Activated T-cell treated with anti-CD3 and anti-CD28 coated beads, Interleukin-2, amount 50 U/mL, for 4 hours (primary cell): ENCODE measurements at regions not wholly inside any gene's neighbourhood (a gene's known extent, or its start where the extent isn't known, plus 50 kb on each side); places are given as distances from the start of the nearest gene placed in this dataset.
"Not testable (repeated sequence)": the region's sequence is repeated elsewhere in the genome, so short reads cannot be mapped to it uniquely, and the experiment has no call there.

Experiments used
- ATAC-seq, 2 donors: fragments of 200-7000 bp; cut with Tn5 transposase; one replicate each; pipeline ENCODE4 v1.10.0; 2021
- DNase-seq: peaks from one replicate; pipeline ENCODE4 v3.0.0-alpha.2; 2020
- H3K27me3 Mint-ChIP-seq: one replicate; pipeline ENCODE4 v1.8.0; 2021; ENCODE audit warnings: low read depth, mixed read lengths
- H3K36me3 Mint-ChIP-seq: one replicate; pipeline ENCODE4 v1.8.0; 2022; ENCODE audit warnings: mixed read lengths; ENCODE audit not compliant: insufficient read depth
- H3K4me1 Mint-ChIP-seq: one replicate; pipeline ENCODE4 v1.8.0; 2021; ENCODE audit warnings: low read depth, mixed read lengths
- H3K4me3 Mint-ChIP-seq: one replicate; pipeline ENCODE4 v1.8.0; 2021; ENCODE audit warnings: mild to moderate bottlenecking, moderate library complexity, mixed read lengths
- H3K9me3 Mint-ChIP-seq: one replicate; pipeline ENCODE4 v1.8.0; 2021; ENCODE audit warnings: mixed read lengths

DNA sequence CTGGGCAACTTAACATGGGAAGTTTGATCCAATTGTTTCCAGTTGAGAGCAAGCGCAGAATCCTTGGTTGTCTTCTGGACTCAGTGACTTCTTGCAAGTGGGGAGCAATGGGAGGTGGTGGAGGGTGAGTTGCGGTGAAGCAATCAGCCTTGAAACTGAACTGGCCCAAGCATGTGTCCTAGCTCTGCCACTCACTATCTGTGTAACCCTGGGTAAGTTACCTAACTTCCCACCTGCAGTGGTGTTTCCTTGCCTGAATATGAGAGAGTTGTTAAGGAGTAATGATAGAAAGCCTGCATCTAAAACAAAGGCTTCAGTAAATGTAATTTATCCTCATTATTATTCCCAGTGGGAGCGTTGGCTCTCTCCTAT is 132.5 kb upstream of the NFIA start:
- no peak for DNase-seq
- H3K4me1 Mint-ChIP-seq, result no peaks in the 10 kb centered on the region
- H3K36me3 Mint-ChIP-seq, result no peaks in the 10 kb centered on the region
- no peak for ATAC-seq
- H3K9me3 Mint-ChIP-seq, result peaks cover 3% of the 10 kb centered on the region
- H3K27me3 Mint-ChIP-seq, result peaks cover 7% of the 10 kb centered on the region
- H3K4me3 Mint-ChIP-seq, result no peak overlapping the region

DNA sequence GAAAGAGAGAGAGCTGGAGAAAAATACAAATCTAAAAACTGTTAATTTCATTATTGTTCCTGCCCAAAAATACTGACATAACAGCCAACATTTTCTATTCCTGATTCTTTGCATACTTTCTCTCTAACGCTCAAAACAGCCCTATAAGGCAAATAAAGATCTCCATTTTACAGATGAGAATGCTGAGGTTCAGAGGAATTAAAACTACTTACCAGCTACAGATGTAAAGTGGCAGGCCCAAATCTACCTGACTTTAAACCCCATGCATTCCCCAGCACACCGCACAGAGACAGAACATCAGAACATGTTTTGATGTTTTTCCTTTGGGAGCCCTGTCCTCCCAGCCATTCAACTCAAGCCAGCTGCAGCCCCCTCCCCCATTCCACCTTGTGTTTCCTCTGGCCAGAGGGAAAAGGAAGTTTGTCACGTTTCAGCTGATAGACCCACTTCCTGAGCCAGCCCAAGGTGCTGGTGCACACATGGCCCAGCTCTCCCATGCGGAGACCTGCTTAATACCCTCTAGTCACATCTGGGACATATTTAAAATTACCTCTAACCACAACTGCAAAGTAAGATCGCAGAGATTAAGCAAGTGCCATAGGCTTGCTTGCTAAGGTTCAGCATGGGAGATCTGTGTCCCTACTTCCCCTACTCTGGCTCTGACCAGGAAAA is 133.1 kb upstream of the NFIA start:
- ATAC-seq, result no peak
- Mint-ChIP-seq H3K36me3 (no peaks in the 10 kb centered on the region), H3K9me3 (no peaks in the 10 kb centered on the region), H3K27me3 (peaks cover 7% of the 10 kb centered on the region), H3K4me1 (no peaks in the 10 kb centered on the region), H3K4me3 (no peak overlapping the region)
- DNase-seq, result no peak

DNA sequence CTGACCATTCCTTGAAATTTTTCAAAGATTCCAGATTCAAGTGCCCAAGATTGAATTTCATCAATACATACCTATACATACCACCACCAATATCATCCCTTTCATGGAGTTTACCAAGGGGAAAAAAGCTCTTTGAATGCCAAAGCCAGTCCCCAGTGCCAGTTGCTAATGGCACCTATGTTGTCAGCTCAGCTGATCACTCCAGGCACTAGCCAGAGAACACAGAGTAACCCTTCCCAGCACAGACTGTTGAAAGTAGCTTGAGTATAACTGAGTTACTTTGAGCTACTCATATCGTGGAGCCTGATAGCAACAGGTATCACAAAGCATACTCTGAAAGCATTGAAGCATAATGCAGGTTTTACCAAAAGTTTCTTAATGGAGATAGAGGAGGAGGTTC is 133.9 kb upstream of the NFIA start:
- no peak for ATAC-seq
- Mint-ChIP-seq H3K4me1 (no peaks in the 10 kb centered on the region), H3K9me3 (no peaks in the 10 kb centered on the region), H3K36me3 (no peaks in the 10 kb centered on the region), H3K27me3 (peaks cover 7% of the 10 kb centered on the region), H3K4me3 (no peak overlapping the region)
- DNase-seq, result no peak

GRCh38 chr1:60947367-60947766 is 135.0 kb upstream of the NFIA start:
- no peaks in the 10 kb centered on the region for H3K9me3 Mint-ChIP-seq
- ATAC-seq (no peak), DNase-seq (no peak)
- H3K36me3 Mint-ChIP-seq, result no peaks in the 10 kb centered on the region
- H3K4me3 Mint-ChIP-seq, result no peak overlapping the region
- peaks cover 6% of the 10 kb centered on the region for H3K27me3 Mint-ChIP-seq
- no peaks in the 10 kb centered on the region for H3K4me1 Mint-ChIP-seq

- Mint-ChIP-seq H3K4me3 (no peak overlapping the region), H3K9me3 (no peaks in the 10 kb centered on the region), H3K27me3 (no peaks in the 10 kb centered on the region), H3K36me3 (no peaks in the 10 kb centered on the region), H3K4me1 (no peaks in the 10 kb centered on the region)
- ATAC-seq, result no peak
- DNase-seq, result no peak
Measured at GRCh38 chr1:60942896-60943638, 139.3 kb upstream of the NFIA start.

GRCh38 chr1:60942291-60942690 is 140.1 kb upstream of the NFIA start:
- no peak overlapping the region for H3K4me3 Mint-ChIP-seq

GRCh38 chr1:60940685-60941084 is 141.7 kb upstream of the NFIA start:
- DNase-seq, H3K4me3 Mint-ChIP-seq, H3K36me3 Mint-ChIP-seq, ATAC-seq, H3K4me1 Mint-ChIP-seq, H3K9me3 Mint-ChIP-seq, H3K27me3 Mint-ChIP-seq: not testable (repeated sequence)

More at GRCh38 chr1:60942291-60942690, 140.1 kb upstream of the NFIA start:
- DNase-seq, result no peak
- no peaks in the 10 kb centered on the region for H3K9me3 Mint-ChIP-seq
- no peaks in the 10 kb centered on the region for H3K4me1 Mint-ChIP-seq
- H3K27me3 Mint-ChIP-seq, result no peaks in the 10 kb centered on the region
- H3K36me3 Mint-ChIP-seq, result no peaks in the 10 kb centered on the region
- no peak for ATAC-seq

DNA sequence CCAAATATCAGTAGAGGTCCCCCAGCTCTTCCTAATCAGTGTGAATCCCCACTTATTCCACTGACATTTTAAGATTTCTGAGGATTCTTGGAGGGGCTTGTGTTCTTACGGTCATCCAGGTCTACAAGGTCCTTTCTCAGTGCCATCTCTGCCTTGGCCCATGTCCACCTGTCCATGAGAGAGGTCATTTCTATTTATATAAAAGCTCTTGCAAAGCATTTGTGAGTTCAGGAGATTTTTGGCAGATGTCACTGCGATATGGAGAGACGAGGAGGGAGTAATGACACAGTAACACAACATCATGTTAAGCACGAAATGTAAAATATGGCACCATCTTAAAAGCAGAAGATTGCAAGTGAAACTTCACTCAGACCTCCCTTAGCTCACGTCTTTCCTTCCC is 144.6 kb upstream of the NFIA start:
- Mint-ChIP-seq H3K4me1 (no peaks in the 10 kb centered on the region), H3K9me3 (no peaks in the 10 kb centered on the region), H3K27me3 (peaks cover 3% of the 10 kb centered on the region), H3K4me3 (no peak overlapping the region), H3K36me3 (no peaks in the 10 kb centered on the region)
- DNase-seq (no peak), ATAC-seq (no peak)

GRCh38 chr1:60936591-60937342 is 145.6 kb upstream of the NFIA start:
- no peaks in the 10 kb centered on the region for H3K36me3 Mint-ChIP-seq
- no peaks in the 10 kb centered on the region for H3K4me1 Mint-ChIP-seq
- no peak for ATAC-seq
- DNase-seq, result no peak
- H3K27me3 Mint-ChIP-seq, result peaks cover 7% of the 10 kb centered on the region
- no peaks in the 10 kb centered on the region for H3K9me3 Mint-ChIP-seq
- H3K4me3 Mint-ChIP-seq, result no peak overlapping the region

- Mint-ChIP-seq H3K4me3 (no peak overlapping the region), H3K36me3 (no peaks in the 10 kb centered on the region), H3K27me3 (peaks cover 9% of the 10 kb centered on the region), H3K4me1 (no peaks in the 10 kb centered on the region), H3K9me3 (no peaks in the 10 kb centered on the region)
- ATAC-seq (no peak), DNase-seq (no peak)
Measured at GRCh38 chr1:60936163-60936562, 146.2 kb upstream of the NFIA start.

GRCh38 chr1:60935599-60936110 is 146.7 kb upstream of the NFIA start:
- Mint-ChIP-seq H3K36me3 (no peaks in the 10 kb centered on the region), H3K9me3 (no peaks in the 10 kb centered on the region), H3K27me3 (peaks cover 9% of the 10 kb centered on the region), H3K4me1 (no peaks in the 10 kb centered on the region), H3K4me3 (no peak overlapping the region)
- ATAC-seq, result no peak
- no peak for DNase-seq

DNA sequence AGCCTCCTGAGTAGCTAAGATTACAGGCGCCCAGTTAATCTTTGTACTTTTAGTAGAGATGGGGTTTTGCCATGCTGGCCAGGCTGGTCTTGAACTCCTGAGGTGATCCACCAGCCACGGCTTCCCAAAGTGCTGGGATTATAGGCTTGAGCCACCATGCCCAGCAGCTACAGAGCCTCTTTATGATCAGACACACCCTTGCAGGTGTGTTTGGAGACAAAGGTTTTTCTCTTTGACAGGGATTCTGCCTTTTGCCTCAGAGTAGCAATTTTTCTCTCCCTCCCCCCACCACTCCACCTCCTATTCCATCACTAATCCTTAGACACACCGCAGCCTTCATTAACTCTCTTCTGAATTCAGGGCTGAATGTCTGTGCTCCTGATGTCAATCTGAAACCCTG is 152.2 kb upstream of the NFIA start:
- H3K36me3 Mint-ChIP-seq, result no peaks in the 10 kb centered on the region
- DNase-seq (no peak), ATAC-seq (no peak)
- H3K4me3 Mint-ChIP-seq, result no peak overlapping the region
- H3K4me1 Mint-ChIP-seq, result no peaks in the 10 kb centered on the region
- H3K27me3 Mint-ChIP-seq, result peaks cover 7% of the 10 kb centered on the region
- no peaks in the 10 kb centered on the region for H3K9me3 Mint-ChIP-seq

DNA sequence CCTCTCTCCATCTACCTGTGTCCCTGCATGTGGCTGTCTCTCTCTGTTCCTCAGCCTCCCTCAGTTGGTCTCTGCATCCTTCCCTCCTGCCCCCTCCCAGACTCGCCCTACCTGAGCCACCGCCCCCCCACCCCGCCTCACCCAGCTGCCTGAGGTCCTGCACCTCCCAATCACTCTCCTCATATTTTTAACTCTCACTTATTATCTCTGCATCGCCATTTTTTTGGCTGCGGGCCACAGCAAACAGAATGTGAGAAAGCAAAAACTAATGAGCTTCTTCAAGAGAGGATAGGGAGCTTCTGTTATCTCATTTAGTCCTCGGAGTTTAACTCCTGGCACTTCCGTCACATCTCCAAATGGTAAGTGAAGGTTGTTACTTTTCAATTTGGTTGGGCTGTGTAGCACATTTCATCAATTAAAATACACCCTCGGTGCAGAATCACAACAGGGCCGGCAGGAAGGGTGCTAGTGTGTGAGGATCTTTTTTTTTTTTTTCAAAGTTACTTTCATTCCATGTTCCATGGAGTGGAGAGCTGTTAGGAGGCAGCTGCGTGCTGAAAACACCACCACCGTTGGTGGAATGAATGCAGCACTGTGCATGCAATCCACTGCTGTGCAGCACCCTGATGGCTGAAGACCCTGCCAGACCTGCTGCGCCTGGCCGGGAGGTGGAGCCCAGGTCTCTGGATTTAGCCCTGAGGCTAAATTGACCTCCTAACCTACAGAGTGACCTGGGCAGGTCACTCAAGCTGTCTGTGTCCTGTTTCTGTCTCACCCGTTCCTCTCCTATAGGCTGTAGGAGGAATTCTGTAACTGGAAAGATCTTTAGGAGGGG is 157.2 kb upstream of the NFIA start:
- ATAC-seq (no peak), DNase-seq (no peak)
- Mint-ChIP-seq H3K36me3 (no peaks in the 10 kb centered on the region), H3K9me3 (no peaks in the 10 kb centered on the region), H3K4me1 (no peaks in the 10 kb centered on the region), H3K4me3 (no peak overlapping the region), H3K27me3 (no peaks in the 10 kb centered on the region)

DNA sequence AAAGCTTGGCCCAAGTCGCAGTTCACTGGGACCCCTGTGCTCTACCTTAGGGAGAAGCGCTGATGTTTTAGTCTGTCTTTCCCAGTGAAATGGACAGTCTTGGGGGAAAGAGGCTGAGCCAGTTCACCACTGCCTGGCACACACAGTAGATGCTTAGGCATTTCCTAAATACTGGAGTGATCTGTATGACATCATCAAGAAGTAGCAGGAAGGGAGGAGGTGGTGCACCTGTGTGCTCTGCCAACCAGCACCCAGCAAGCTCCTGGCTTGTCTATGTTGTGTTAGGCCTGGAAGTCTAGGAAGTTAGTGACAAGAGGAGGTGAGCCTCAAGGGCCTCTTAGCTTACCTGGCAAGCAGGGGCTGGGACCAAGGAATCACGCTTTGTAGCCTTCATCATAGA is 158.2 kb upstream of the NFIA start:
- Mint-ChIP-seq H3K36me3 (no peaks in the 10 kb centered on the region), H3K9me3 (no peaks in the 10 kb centered on the region), H3K27me3 (no peaks in the 10 kb centered on the region), H3K4me1 (no peaks in the 10 kb centered on the region), H3K4me3 (no peak overlapping the region)
- DNase-seq, result no peak
- ATAC-seq, result no peak
